HPDE6-E6E7 (cell line): ENCODE measurements at regions not wholly inside any gene's neighbourhood (a gene's known extent, or its start where the extent isn't known, plus 50 kb on each side); places are given as distances from the start of the nearest gene placed in this dataset.

Source experiments
- DNase-seq: peaks from one replicate; pipeline ENCODE4 v3.0.0; 2011; ENCODE audit warnings: missing footprints; ENCODE audit errors: extremely low spot score

DNA sequence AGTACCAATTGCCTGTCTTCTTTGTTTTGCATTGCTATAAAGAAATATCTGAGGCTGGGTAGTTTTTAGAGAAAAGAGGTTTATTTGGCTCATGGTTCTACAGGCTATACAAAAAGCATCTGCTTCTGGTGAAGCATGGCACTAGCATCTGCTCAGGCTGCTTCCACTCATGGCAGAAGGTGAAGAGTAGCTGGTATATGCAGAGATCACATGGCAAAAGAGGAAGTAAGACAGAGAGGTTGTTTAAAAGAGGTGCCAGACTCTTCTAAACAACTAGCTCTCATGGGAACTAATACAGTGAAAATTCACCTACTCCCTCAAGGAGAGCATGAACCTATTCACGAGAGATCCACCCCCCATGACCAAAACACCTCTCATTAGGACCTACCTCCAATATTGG lies 56.7 kb upstream of the GUCA2B start:
- DNase-seq = no peak

DNA sequence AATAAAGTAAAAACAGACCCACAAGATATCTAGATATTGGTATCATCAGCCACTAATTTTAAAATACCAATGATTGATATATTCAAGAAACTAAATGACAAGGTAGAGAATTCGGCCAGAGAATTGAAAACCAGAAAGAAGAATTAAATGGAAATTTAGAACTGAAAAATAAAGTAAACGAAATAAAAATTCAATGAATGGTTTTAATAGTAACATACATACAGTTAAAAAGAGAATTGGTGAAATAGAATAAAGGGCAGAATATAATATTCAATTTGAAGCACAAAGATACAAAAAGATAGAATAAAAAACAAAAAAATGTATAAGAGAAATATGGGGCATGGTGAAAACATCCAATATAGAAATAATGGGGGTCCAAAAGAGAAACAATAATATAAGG lies 64.0 kb upstream of the GUCA2B start:
- no peak for DNase-seq

DNA sequence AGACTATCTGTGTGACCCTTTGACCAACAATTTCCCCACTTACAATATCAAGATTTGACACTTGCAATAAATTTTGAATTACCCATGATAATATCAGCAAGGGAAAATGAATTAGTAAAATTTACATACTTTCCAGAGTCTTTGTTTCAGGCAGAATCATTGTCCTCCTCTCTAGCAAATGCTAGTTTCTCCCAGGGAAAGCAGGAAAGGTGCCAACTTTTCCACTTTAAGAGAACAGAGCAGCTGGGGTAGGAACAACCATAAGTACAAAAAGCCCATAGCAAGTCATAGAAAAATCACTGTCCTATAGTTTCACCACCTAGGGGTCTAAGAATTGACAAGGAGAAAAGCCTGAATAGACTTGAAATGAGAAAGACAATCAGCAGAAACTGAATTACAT lies 67.1 kb upstream of the GUCA2B start:
- DNase-seq = no peak

DNA sequence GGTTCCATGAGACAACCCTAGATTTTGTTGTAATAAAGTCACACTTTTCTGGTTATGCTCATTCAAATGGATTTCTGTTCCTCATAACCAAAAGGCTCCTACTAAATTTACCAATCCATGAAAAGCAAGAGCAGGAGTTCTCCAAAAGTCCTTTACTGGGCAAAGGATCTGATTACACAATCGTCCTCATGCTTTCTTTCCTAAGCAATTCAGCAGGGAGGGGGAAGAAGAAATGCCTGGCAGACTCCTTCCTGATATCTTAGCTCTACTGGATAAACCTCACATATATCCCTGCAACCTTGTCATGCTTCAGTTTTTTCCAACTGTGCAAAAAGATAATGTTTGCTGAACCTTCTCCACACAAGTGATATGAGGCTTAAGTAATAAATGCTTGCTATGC lies 67.6 kb upstream of the GUCA2B start:
- no peak for DNase-seq

DNA sequence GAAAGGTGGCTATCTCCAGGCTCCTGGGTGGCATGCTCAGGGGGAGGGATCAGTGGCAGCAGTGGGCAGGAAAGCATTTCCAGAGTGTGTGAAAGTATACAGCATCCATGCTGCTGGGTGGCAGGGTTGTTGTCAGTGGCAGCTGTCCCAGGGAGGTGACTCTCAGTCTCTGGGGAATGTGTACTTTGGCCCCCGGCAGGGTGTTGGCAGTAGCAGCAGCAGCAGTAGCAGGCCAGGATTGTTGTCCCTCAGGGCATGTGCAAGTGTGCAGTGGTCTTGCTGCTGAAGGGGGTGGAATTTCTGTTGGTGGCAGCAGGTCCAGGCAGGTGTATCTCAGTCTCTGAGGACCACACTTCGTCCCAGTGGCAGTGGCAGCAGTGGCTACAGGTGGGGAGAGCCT lies 71.7 kb upstream of the GUCA2B start:
- no peak for DNase-seq

DNA sequence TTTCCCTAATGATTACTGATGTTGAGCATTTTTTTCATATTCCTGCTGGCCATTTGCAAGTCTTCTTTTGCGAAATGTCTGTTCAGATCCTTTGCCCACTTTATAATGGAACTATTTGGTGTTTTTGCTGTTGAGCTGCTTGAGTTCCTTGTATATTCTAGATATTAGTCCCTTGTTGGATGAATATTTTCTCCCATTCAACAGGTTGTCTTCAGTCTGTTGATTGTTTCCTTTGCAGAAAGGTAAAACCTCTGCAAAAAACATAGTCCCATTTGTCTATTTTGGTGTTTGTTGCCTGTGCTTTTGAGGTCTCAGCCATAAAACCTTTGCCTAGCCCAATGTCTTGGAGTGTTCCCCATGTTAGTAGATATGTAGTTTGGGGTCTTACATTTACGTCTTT lies 78.0 kb upstream of the GUCA2B start:
- DNase-seq = no peak

DNA sequence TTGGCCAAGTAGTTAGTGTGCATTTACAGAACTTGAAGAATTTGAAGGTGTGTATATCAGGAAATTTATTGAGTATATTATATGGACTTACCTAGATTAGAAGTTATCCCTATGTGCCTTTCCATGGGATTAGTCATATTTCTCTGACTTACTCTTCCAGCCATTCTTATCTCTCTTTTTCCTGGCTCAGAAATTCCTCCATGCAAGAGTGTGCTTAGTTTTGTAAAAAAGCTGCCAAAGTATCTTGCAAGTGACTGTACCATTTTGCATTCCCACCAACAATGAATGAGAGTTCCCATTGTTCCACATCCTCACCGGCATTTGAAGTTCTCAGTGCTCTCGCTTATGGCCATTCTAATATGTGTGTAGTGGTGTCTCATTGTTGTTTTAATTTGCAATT lies 82.2 kb upstream of the GUCA2B start:
- DNase-seq = no peak

DNA sequence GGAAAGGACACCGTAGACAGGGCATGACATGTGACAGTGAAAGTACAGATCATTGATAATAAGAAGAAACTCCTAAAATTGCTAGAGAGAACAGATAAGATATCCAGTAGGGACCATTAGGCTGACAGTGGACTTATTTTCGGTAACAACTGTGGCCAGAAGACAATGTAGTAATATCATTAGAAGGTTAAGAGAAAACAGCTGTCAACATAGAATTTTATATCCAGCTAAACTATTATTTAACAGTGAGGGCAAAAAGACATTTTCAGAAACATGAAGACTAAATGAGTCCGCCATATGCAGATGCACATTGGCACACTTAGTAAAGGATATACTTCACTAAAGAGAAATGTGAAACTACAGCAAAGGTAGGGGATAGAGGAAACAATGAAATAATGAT lies 95.4 kb upstream of the GUCA2B start:
- DNase-seq = no peak

DNA sequence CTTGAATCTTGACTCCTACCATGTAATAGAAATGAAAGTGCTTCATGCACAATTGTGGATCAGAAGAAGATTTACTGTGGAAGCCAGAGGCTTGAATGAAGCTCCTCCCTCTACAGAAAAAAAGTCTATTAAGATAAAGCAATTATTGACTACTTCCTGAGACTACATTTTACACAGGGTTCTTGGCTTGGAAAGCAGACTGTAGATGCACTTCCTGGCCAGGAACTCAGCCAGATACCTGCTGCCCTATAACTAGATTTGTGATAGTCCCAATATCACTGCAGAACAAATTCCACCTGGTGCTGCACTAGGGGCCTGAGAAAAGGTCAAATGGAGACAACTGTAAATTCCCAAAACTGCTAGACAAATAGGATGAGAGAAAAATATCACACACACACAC lies 96.8 kb upstream of the GUCA2B start:
- no peak for DNase-seq

DNA sequence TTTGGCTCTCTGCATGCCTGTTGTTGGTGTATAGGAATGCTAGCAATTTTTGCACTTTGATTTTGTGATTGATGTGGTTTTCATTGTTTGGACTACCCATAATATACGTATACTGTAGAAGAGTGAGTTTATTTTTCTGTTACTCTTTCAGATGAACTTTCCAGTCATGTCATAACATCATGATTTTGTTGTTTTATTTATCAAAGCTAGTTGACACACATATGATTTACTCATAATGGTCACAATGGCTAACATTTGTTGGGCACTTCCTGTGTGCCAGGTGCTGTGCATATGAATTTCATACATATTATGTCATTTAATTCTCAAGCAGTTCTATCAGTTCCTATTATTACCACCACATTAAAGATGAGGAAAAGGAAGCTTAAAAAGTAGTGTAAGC lies 98.1 kb upstream of the GUCA2B start:
- DNase-seq = no peak

DNA sequence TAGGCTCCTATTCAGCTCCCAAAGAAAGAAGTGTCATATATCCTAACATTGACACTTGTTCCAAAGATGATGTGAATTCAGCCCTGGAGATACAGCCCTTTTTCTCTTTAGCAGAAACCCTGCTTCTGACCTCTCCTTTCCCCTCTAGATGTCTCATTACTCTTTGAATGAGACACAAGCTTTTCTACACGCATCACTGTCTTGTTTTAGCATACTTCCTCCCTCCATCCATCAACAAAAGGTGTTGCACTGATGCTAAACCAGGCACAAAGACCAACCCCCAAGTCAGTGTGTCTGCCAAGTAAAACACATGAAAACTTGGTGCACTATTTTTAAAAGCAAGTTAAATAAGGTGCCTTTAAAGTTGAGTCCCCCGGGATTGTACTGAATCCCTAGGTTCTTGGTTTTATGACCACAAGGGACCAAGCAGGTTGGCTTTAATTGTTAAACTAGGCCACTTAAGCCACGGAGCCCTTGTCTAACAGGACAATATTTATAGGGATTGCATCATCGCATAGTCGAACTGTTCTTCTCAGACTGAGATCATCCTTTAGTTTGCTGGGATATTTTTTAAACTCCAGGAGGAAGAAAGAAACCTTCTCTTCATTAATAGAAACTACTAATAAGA lies 101.0 kb upstream of the GUCA2B start:
- no peak for DNase-seq

DNA sequence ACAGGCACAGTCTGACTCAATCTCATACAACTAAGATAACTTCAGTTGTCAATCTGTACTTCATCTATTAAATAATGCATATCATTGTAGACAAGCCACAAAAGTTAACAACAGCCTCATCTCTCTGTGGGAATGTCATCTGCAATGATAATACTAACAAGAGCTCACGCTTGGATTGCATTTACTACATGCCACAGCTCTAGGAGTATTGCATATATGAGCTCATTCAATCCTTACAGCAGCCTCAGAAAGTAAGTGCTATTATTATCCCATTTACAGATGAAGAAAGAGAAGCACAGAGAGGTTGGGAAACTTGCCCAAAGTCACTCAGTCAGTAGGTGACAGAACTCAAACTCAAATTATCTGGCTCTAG lies 105.7 kb upstream of the GUCA2B start:
- DNase-seq = no peak

DNA sequence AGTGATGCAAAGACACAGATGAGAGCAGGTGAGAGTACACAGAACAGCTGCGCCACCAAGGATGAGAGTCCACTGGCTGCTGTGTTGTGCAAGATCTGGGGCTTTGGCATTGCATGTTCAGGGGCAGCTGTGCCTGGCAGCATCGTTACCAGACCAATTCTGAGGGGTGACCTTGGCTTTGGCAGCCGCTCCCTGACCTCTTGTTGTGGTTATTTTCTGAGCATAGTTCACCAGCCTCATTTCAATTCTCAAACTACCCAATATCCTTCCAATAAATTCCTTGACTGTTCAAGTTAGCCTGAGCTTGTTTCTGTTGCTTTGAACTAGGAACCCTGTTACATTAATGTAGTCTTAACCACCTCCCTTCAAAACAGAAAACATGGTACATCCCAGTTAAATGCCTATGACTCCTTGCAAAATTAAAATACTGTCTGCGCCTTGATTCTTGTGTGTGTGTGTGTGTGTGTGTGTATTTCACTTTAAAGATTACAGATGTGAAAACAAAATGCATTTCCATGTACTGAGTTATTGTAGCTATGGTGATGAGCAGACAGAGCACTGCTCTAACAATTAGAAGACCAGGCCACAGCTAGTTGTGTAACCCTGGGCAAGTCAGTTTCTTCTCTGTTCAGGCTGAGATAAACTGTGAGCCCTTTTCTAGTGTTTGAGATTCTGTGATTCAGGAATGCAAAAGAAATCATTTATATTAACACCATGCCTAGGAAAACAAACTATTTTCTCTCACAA lies 106.3 kb upstream of the GUCA2B start:
- no peak for DNase-seq

DNA sequence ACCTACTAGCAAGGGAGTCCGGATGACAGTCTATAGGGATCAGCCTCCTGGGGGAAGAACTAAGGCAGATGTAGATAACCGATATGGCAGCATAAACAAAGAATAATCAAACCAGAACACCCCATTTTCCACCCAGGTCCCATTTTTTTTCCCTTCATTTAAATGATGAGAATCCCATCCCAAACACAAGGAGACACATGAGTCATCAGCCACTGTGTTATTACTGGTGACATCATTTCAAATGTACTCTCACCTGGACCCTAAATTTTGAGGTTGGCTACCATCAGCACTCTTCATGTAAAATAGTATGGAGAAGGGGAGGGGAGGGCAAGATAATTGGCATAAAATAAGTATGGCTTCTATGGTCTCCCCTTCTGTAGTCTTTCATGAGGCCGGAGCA lies 108.9 kb upstream of the GUCA2B start:
- DNase-seq = no peak

DNA sequence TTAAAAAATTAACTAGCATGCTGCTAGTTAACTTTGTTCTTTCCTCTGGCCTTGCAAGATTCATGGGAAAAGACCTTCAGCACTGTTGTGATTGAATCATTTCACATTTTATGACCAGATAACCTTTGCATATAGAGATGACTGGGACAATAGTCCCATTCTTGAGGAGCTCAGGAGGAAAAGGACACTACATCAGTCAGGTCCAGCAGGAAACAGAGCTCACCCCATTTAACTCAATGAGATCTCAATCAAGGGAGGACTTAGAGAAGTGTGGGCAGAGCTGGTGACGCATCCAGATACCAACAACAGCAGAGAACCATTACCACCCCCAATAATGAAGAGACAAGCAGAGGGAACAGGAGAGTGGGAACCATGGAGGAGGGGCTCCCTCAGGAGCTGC lies 109.4 kb upstream of the GUCA2B start:
- no peak for DNase-seq

DNA sequence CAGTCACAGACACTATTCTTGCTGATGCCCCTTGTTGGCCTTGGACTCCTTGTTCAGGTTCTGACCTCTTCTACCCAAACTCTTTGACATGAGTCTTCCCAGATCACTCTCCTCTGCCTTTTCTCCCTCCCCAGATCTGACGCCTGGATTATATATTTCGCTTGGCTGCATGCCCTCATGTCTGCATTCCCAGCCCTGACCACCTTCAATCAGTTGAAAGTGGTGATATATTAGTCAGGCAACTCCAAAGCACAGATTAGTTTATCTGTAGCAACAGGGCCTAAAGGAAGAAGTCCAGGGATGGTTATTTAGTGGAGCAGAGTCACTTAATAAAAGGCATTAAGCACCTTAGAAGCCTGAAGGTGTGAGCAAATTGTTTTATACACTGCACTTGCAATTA lies 110.0 kb upstream of the GUCA2B start:
- no peak for DNase-seq

DNA sequence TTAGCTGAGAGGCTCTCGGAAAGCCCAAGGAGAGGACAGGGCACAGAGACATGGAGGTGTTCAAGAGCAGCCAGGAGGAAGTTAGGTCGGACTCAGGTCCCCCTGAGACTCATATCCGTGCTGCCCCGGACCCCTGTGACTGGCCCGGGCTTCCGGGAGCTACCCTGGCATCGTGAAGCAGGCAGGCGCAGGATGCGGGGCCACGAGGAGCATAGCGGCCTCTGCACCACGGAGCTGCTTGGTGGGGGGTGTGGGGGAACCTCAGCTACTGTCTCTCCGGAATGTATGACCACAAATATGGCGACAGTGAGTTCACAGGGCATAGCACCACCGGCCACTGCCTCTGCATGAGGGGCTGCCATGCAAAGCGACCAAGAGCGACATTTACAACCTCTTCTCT lies 112.2 kb upstream of the GUCA2B start:
- DNase-seq = no peak

DNA sequence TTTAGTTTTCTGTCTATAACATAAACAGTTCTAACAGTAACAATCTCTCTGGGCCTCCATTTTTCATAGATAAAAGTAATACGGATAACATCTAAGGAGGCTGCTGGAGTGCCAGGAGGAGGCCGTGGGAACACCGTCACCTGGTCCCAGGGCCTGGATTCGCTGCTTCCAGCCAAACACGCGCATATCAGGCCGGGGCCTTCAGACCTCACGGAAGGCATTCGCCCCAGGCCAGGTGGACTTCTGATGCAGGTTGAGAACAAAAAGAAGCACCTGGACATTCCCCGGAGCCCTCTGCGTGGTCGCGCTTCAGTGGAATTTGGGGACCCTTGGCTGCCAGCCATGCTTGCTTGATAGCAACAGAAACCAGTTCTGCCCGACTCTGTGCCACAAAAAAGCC lies 113.1 kb upstream of the GUCA2B start:
- no peak for DNase-seq

DNA sequence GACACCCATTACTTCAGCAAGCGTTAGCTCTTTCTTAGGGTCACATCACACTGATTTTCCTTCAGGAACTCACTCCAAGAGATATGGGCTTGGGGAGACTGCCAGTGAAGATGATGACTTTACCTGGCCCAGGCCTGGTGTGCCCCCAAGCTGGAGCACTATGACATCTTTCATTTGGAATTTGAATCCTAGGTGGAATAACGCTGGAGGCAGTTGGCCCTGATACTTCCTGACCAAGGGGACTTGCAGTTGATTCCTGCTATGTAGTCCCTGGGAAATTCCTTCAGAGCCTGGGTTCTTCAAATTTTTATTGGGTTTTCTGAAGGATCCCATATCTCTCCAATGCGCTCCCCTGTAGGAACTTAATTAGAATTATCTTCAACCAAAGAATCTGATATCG lies 114.9 kb upstream of the GUCA2B start:
- no peak for DNase-seq

DNA sequence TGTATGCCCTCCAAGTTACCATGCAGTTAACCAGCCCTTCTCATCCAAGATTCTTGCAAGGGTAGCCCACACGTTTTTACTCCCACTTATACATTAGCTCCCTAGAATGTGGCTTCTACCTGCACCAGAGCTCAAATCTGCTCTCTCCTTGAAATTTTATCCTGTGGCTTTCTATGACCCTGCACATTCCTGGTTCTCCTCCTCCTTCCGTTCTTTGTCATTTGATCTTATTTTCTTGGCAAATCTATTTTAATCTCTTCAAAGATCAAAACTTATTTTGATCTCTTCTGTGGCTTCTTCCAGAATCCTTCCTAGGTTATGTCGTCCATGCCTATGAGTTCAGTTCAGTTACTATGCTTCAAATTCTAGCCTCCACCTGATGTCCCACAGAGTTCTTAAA lies 115.6 kb upstream of the GUCA2B start:
- no peak for DNase-seq

DNA sequence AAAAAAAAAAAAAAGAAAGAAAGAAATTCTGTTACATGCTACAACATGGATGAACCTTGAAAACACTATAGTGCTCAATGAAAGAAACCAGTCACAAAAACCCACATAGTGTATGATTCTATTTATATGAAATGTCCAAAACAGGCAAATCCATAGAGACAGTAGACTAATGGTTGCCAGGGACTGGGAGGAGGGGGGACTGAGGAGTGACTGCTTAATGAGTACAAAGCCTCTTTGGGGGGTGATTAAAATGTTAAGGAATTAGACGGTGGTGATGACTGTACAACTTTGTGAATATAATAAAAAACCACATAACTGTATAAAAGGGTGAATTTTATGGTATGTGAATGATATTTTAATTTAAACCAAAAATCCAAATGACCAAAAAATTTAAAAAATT lies 116.0 kb upstream of the GUCA2B start:
- DNase-seq = no peak

DNA sequence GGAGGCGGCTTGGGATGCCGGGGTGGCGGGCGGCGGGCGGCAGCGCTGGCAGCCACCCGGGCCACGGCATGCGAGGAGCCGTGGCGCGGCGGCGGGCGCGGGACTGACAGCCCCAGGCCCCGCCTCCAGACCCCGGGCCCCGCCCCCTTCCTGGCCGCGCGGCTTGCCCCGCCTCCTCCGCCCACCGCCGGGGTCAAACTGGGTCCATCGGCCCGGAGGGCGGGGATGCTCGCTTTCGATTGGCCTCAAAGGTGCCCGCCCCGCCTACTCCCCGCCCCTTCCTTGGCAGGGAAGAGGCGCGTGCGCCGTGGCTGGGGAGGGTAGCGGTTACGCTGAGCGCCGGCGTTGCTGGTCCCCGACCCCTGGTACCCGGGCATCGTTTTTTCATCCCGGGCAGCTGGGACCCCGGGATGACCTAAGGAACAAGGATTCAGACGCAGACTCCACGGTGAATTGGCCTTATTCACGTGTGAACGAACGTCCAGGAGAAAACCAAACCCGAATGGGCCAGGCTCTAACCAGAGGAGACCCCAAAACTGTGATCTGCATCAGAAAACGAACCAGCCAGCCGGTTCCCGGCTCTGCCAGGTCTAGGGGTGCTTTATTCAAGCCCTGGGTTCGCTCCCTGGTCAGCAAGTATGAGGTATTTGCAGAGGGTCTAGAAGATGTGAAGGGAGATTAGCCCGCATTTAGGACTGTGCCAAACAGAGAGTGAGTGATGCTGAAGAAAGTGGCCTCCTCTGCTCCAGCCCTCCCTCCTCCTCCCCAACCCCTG lies 117.2 kb upstream of the GUCA2B start:
- DNase-seq = peak; percentile 91

DNA sequence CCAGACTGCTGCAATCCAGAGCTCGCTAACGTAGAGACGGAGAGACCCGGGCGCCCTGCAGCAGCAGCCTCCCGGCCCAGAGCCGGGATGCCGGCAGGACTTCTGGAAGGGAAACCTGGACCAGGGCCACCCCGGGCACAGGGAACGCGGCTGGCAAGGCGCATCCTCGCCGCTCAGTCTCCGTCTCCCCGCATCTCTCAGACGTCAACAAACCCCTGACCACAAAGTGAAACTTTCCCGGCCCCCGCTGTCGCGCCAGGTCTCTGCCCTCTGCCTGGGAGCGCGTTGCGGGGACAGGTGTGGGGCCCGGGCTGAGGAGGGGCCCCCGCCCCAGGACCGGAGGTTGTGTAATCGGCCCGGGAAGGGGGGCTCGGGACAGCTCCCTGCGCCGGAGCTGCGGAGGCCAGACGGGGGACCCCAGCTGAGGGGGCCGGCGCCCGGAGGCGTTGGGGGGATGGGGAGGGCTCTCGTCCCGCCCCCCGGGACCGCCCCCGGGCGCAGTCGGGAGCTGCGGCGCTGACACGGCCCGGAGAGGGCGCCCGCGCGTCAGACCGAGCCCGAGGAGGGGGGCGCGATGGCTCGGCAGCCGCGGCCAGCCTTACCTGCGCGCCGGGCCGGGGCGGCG lies 116.6 kb upstream of the HIVEP3 start:
- DNase-seq = peak; percentile 45
